Subcutaneous abdominal adipose tissue (tissue), 5 donors: ENCODE measurements at regions not wholly inside any gene's neighbourhood (a gene's known extent, or its start where the extent isn't known, plus 50 kb on each side); places are given as distances from the start of the nearest gene placed in this dataset.

Source experiments
- H3K27ac ChIP-seq: one replicate; pipeline ENCODE4 v1.7.0; 2013; ENCODE audit warnings: low read depth, mild to moderate bottlenecking, inconsistent platforms, low read length, moderate library complexity
- H3K27me3 ChIP-seq, 5 donors: one replicate each; pipeline ENCODE4 v1.7.0; 2013; ENCODE audit warnings: low read length in 5 of 5, inconsistent platforms in 1 of 5; ENCODE audit not compliant: control insufficient read depth in 5 of 5, insufficient read depth in 4 of 5
- H3K36me3 ChIP-seq, 5 donors: one replicate each; pipeline ENCODE4 v1.7.0; 2013; ENCODE audit warnings: low read length in 5 of 5; ENCODE audit not compliant: control insufficient read depth in 5 of 5, insufficient read depth in 5 of 5
- H3K4me1 ChIP-seq, 5 donors: one replicate each; pipeline ENCODE4 v1.7.0; 2013; ENCODE audit warnings: low read length in 5 of 5, mild to moderate bottlenecking in 3 of 5, moderate library complexity in 1 of 5; ENCODE audit not compliant: control insufficient read depth in 5 of 5, insufficient read depth in 5 of 5
- H3K4me3 ChIP-seq, 5 donors: one replicate each; pipeline ENCODE4 v1.7.0; 2013; ENCODE audit warnings: low read length in 5 of 5, low read depth in 1 of 5
- H3K9ac ChIP-seq, 5 donors: one replicate each; pipeline ENCODE4 v1.7.0; 2013; ENCODE audit warnings: low read length in 5 of 5, mild to moderate bottlenecking in 4 of 5, moderate library complexity in 3 of 5
- H3K9me3 ChIP-seq, 5 donors: one replicate each; pipeline ENCODE4 v1.7.0; 2013; ENCODE audit warnings: low read length in 5 of 5; ENCODE audit not compliant: control insufficient read depth in 5 of 5
- donor health status: healthy.
- donor health status: healthy.
- donor health status: healthy.
- donor health status: healthy.
- donor health status: healthy.

DNA sequence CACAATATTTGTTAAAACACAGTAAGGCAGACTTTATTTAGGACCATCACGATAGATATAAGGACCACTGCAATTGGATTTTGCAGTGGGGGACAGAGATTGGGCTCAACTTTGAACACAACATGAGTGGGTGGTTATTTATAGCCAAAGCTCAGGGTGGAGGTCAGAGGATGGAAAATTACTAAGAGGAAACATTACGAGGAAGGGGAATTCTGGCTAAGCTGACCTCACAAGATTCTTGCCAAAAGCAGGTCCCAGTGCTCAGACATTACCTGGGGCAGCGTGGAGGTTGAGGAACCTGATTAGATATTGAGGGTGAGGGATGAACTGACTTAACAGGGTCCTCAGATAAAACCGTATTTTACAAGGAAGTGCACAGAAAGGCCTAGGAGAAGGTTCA lies 88.9 kb upstream of the NBEA start:
- H3K27ac ChIP-seq: no peak overlapping the region
- no peaks in the 10 kb centered on the region for H3K9me3 ChIP-seq
- H3K4me1 ChIP-seq: no peaks in the 10 kb centered on the region
- no peak overlapping the region for H3K9ac ChIP-seq
- H3K27me3 ChIP-seq: no peaks in the 10 kb centered on the region
- H3K4me3 ChIP-seq: no peak overlapping the region
- H3K36me3 ChIP-seq: no peaks in the 10 kb centered on the region

DNA sequence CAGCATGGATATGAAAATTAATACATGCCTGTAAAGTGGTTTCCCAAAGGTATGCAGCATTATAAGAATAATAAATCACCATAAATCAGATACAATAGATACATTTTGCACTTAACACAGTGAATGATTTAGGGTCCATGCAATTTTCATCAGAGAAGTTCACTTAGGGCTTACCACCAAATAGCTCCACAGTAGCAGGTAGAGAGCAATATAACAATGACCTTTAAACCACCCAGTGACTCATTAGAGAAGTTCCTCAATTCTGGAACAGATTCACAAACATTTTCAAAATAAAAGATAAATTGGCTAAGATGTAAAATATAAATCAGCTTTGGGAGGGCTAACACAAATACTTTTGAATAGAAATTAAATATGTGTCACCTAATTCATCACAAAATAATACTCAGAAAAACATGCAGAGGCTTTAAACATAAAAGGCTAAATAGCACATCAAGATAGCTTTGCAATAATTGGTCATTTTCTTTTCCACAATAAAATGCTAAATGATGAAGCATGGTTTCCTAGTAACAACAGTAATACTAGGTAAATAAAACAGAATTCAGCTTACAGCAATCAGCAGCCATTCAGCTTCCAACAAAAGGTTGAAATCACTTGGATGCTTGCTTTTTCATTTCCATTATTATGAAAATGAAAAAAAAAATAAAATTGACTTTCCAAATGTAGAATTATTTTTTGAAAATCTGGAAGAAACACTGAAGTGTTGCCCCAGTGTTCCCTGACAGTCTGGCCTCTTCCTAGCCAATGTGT lies 84.3 kb upstream of the NBEA start:
- no peak overlapping the region for H3K9ac ChIP-seq
- no peaks in the 10 kb centered on the region for H3K36me3 ChIP-seq
- H3K9me3 ChIP-seq: no peaks in the 10 kb centered on the region
- H3K4me1 ChIP-seq: no peaks in the 10 kb centered on the region
- no peak overlapping the region for H3K4me3 ChIP-seq
- no peak overlapping the region for H3K27ac ChIP-seq
- H3K27me3 ChIP-seq: no peaks in the 10 kb centered on the region

- Histone ChIP-seq H3K27me3 (no peaks in the 10 kb centered on the region), H3K36me3 (no peaks in the 10 kb centered on the region), H3K9me3 (no peaks in the 10 kb centered on the region), H3K4me3 (no peak overlapping the region), H3K4me1 (no peaks in the 10 kb centered on the region), H3K27ac (no peak overlapping the region), H3K9ac (no peak overlapping the region)
Observed at GRCh38 chr13:34862311-34862710, 79.8 kb upstream of the NBEA start.

DNA sequence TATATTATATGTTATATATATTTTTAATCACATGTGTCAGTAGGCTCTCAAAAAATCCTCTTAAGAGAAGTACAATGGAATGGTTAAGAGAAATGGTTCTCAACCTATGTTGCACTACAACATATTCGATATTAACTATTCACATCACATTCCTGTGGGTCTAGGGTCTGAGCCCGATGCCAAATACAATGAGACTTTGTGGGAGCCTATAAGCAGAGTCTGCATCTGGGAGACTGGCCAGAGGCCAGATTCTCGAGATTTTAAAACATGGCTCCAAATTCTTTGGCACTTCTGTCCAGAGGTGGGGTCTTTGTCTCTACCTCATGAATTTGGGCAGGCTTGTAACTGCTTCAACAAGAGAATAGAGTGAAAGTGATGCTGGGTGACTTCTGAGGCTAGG lies 79.4 kb upstream of the NBEA start:
- no peaks in the 10 kb centered on the region for H3K27me3 ChIP-seq
- no peaks in the 10 kb centered on the region for H3K9me3 ChIP-seq
- no peaks in the 10 kb centered on the region for H3K4me1 ChIP-seq
- H3K27ac ChIP-seq: no peak overlapping the region
- no peak overlapping the region for H3K4me3 ChIP-seq
- H3K36me3 ChIP-seq: no peaks in the 10 kb centered on the region
- H3K9ac ChIP-seq: no peak overlapping the region

- no peaks in the 10 kb centered on the region for H3K4me1 ChIP-seq
- no peak overlapping the region for H3K4me3 ChIP-seq
- no peak overlapping the region for H3K9ac ChIP-seq
- H3K27me3 ChIP-seq: no peaks in the 10 kb centered on the region
- H3K27ac ChIP-seq: no peak overlapping the region
- no peaks in the 10 kb centered on the region for H3K36me3 ChIP-seq
- no peaks in the 10 kb centered on the region for H3K9me3 ChIP-seq
Observed at GRCh38 chr13:34863360-34864135, 78.5 kb upstream of the NBEA start.

GRCh38 chr13:34864671-34865070 lies 77.4 kb upstream of the NBEA start:
- no peaks in the 10 kb centered on the region for H3K36me3 ChIP-seq
- no peak overlapping the region for H3K9ac ChIP-seq
- no peaks in the 10 kb centered on the region for H3K27me3 ChIP-seq
- no peak overlapping the region for H3K27ac ChIP-seq
- no peak overlapping the region for H3K4me3 ChIP-seq
- H3K4me1 ChIP-seq: no peaks in the 10 kb centered on the region
- H3K9me3 ChIP-seq: no peaks in the 10 kb centered on the region

- Histone ChIP-seq H3K36me3 (no peaks in the 10 kb centered on the region), H3K9me3 (no peaks in the 10 kb centered on the region), H3K27me3 (no peaks in the 10 kb centered on the region), H3K9ac (no peak overlapping the region), H3K4me1 (no peaks in the 10 kb centered on the region), H3K27ac (no peak overlapping the region), H3K4me3 (no peak overlapping the region)
Observed at GRCh38 chr13:34867590-34867989, 74.5 kb upstream of the NBEA start.

DNA sequence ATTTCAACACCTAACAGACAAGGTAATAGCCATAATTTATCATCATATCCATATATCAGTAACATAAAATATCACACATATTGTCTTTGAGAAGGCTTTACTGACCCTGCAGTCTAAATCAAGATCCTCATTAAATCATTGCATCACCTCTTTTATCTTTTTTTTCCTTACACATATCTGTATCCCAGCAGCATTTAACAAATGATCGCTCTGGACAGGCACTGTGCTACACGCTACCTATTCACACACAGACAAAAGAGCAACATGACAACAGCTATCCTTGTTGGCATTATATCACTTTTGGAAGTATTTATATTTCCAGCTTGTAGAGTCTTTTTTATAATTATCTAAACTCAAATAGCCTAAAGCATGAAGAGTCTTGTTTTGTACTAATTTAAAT lies 73.3 kb upstream of the NBEA start:
- H3K4me1 ChIP-seq: no peaks in the 10 kb centered on the region
- H3K9me3 ChIP-seq: no peaks in the 10 kb centered on the region
- H3K27ac ChIP-seq: no peak overlapping the region
- no peaks in the 10 kb centered on the region for H3K36me3 ChIP-seq
- no peak overlapping the region for H3K9ac ChIP-seq
- no peak overlapping the region for H3K4me3 ChIP-seq
- H3K27me3 ChIP-seq: no peaks in the 10 kb centered on the region

- Histone ChIP-seq H3K36me3 (no peaks in the 10 kb centered on the region), H3K27me3 (no peaks in the 10 kb centered on the region), H3K4me3 (no peak overlapping the region), H3K9ac (no peak overlapping the region), H3K9me3 (no peaks in the 10 kb centered on the region), H3K4me1 (no peaks in the 10 kb centered on the region), H3K27ac (no peak overlapping the region)
Observed at GRCh38 chr13:34869696-34870095, 72.4 kb upstream of the NBEA start.

DNA sequence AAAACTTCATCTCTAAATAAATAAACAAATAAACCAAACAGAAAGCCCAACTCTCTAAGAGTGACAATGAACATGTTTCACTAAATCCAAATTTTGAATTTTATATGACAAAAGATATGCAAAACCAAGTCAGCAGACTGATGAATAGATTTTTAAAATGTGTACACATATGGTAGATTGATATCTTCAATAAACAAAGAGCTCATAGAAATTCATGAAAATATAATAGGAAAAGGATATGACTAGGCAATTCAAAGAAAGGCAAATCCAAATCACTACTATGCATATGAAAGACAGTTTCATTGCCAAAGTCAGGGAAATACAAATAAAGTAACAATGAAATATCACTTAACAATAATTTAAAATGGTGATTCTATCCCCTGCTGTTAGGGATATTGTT lies 63.7 kb upstream of the NBEA start:
- peaks cover 0 to 3% (median 0%) of the 10 kb centered on the region in 5 donors for H3K27me3 ChIP-seq
- H3K27ac ChIP-seq: no peak overlapping the region
- no peak overlapping the region for H3K9ac ChIP-seq
- no peaks in the 10 kb centered on the region for H3K9me3 ChIP-seq
- no peak overlapping the region for H3K4me3 ChIP-seq
- H3K36me3 ChIP-seq: no peaks in the 10 kb centered on the region
- peaks cover 0 to 4% (median 0%) of the 10 kb centered on the region in 5 donors for H3K4me1 ChIP-seq
